Left lung (tissue), 4 donors: ENCODE measurements at regions not wholly inside any gene's neighbourhood (a gene's known extent, or its start where the extent isn't known, plus 50 kb on each side); places are given as distances from the start of the nearest gene placed in this dataset.

Experiments
- ATAC-seq: fragments of 200-7000 bp; cut with Tn5 transposase; one replicate; pipeline ENCODE4 v1.9.1; 2020; ENCODE audit warnings: moderate library complexity
- DNase-seq, 4 donors: peaks; one replicate each; pipeline ENCODE4 v3.0.0-alpha.2; 2013 to 2020
- H3K27ac ChIP-seq, 2 donors: fragments of 200-600 bp; sonication (generic) in 1 of 2; one replicate each; pipeline versions ENCODE4 v1.5.0 to v1.8.0; 2020 to 2021
- H3K27me3 ChIP-seq, 2 donors: fragments of 200-600 bp; sonication (generic) in 1 of 2; one replicate each; pipeline versions ENCODE4 v1.5.0 to v1.8.0; 2020 to 2021
- H3K36me3 ChIP-seq, 2 donors: fragments of 200-600 bp; sonication (generic) in 1 of 2; one replicate each; pipeline versions ENCODE4 v1.5.0 to v1.8.0; 2020 to 2021
- H3K4me1 ChIP-seq, 2 donors: fragments of 200-600 bp; one replicate each; pipeline ENCODE4 v1.8.0; 2021
- H3K4me3 ChIP-seq, 2 donors: fragments of 200-600 bp; sonication (generic) in 1 of 2; one replicate each; pipeline versions ENCODE4 v1.5.0 to v1.8.0; 2020 to 2021; ENCODE audit warnings: mild to moderate bottlenecking in 1 of 2
- H3K9me3 ChIP-seq, 2 donors: fragments of 200-600 bp; sonication (generic) in 1 of 2; one replicate each; pipeline versions ENCODE4 v1.5.0 to v1.8.0; 2020 to 2021
- CTCF ChIP-seq, 2 donors: fragments of 200-600 bp; sonication (generic) in 1 of 2; IDR thresholded peaks; one replicate each; pipeline versions ENCODE4 v1.5.0 to v1.8.0; 2021; ENCODE audit warnings: antibody characterized with exemption in 2 of 2
- intact Hi-C, 2 donors: fragments of 100-400 bp; cut with DNase I; formaldehyde crosslinking; loops; one replicate each; pipeline versions ENCODE4 v1.11.2 to v1.14.2; 2022
- donor health status: DM: no; HTN: yes; CAD: no.
- donor health status: DM: no; HTN: no; CAD: no.

DNA sequence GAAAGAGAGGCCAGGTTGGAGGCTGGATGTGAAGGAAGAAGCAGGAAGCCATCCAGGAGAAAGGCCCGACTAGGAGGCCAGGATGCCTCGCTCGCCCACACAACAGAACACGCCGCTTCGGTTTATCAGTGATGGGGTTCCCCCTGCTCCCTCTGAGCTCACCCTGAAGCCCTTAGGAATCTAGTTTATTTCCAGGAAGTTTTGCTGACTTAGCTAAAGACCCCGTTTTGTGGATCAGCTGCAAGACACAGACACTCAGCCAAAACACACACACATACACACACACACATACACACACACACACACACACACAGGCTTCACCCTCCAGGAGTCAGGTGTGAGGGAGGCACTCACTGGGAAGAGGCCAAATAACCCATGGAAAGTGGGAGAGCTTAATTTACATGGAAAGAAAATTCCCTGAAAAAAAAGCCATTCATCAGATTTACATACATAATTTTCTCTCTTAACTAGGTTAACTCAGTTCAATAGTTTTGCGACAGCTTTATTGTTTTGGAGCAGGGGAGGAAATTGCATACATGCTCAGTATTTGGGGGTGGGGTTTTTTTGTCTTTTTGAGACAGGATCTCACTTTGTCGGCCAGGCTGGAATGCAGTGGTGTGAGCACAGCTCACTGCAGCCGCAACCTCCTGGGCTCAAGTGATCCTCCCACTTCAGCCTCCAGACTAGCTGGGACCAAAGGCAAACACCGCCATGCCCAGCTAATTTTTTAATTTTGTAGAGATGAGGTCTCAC, 92.7 kb upstream of the HAND1 start:
- H3K9me3 ChIP-seq: no peaks in the 10 kb centered on the region
- no peak for DNase-seq
- H3K4me1 ChIP-seq: no peaks in the 10 kb centered on the region
- no peaks in the 10 kb centered on the region for H3K36me3 ChIP-seq
- intact Hi-C loops: no loop called here
- no peak overlapping the region for H3K27ac ChIP-seq
- TF ChIP-seq CTCF (IDR thresholded peaks at IDR 0.05): no peak
- peaks cover 0 to 13% of the 10 kb centered on the region in 2 donors for H3K27me3 ChIP-seq
- H3K4me3 ChIP-seq: no peak overlapping the region
- no peak for ATAC-seq

GRCh38 chr5:154568589-154568988, 90.6 kb upstream of the HAND1 start:
- ATAC-seq: no peak

GRCh38 chr5:154567155-154567554, 89.1 kb upstream of the HAND1 start:
- ATAC-seq: no peak
- Histone ChIP-seq H3K9me3 (no peaks in the 10 kb centered on the region), H3K4me3 (no peak overlapping the region), H3K4me1 (no peaks in the 10 kb centered on the region), H3K27me3 (peaks cover 0 to 11% of the 10 kb centered on the region in 2 donors), H3K27ac (no peak overlapping the region), H3K36me3 (no peaks in the 10 kb centered on the region)
- no peak for DNase-seq
- no peak for TF ChIP-seq CTCF (IDR thresholded peaks at IDR 0.05)
- intact Hi-C loops: no loop called here

More at GRCh38 chr5:154568589-154568988, 90.6 kb upstream of the HAND1 start:
- TF ChIP-seq CTCF (IDR thresholded peaks at IDR 0.05): no peak
- no peak for DNase-seq
- Histone ChIP-seq H3K36me3 (no peaks in the 10 kb centered on the region), H3K4me3 (no peak overlapping the region), H3K27ac (no peak overlapping the region), H3K4me1 (no peaks in the 10 kb centered on the region), H3K9me3 (no peaks in the 10 kb centered on the region), H3K27me3 (peaks cover 0 to 9% of the 10 kb centered on the region in 2 donors)
- intact Hi-C loops: no loop called here

DNA sequence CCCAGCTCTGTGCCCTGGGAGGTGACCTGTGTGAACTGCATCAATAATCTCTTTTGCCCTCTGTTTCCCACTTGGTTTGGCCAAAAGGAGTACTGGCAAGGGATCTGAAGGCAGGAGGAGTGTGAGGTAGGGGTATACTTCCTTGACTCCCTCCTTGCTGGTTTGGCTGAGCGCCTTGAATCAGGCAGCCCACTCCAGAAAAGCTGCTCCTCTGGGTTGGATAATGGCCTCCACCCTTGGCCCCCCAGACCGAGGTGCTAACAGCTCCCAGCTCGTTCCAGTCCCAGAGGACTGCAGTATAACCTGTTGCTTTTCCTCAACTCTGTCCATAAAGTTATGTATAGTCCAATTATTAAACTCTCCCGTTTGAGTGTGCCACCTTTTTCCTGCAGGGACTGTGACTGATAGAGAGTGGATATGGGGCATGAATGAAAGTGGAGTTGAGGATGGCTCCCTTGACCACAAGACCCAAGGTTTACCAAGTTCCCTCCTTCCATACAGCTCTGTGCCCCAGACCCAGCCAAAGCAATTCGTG, 88.2 kb upstream of the HAND1 start:
- H3K27me3 ChIP-seq: peaks cover 0 to 11% of the 10 kb centered on the region in 2 donors
- no peaks in the 10 kb centered on the region for H3K9me3 ChIP-seq
- H3K4me1 ChIP-seq: no peaks in the 10 kb centered on the region
- DNase-seq (no peak), ATAC-seq (no peak)
- intact Hi-C loops: no loop called here
- no peak overlapping the region for H3K4me3 ChIP-seq
- no peak overlapping the region for H3K27ac ChIP-seq
- no peaks in the 10 kb centered on the region for H3K36me3 ChIP-seq
- TF ChIP-seq CTCF (IDR thresholded peaks at IDR 0.05): no peak

- Histone ChIP-seq H3K4me3 (no peak overlapping the region), H3K36me3 (no peaks in the 10 kb centered on the region), H3K4me1 (no peaks in the 10 kb centered on the region), H3K9me3 (no peaks in the 10 kb centered on the region), H3K27ac (no peak overlapping the region), H3K27me3 (peaks cover 0 to 11% of the 10 kb centered on the region in 2 donors)
- TF ChIP-seq CTCF (IDR thresholded peaks at IDR 0.05): no peak
- intact Hi-C loops: no loop called here
- ATAC-seq: peak; percentile 93
- no peak for DNase-seq
Measured at GRCh38 chr5:154565123-154565522, 87.1 kb upstream of the HAND1 start.
